Osteoblast (primary cell): ENCODE measurements at regions not wholly inside any gene's neighbourhood (a gene's known extent, or its start where the extent isn't known, plus 50 kb on each side); places are given as distances from the start of the nearest gene placed in this dataset.

Source experiments
- DNase-seq: peaks from one replicate; pipeline ENCODE4 v3.0.0; 2011; ENCODE audit warnings: low spot score, mixed read lengths; ENCODE audit not compliant: insufficient read length; ENCODE audit errors: missing footprints
- H2AFZ ChIP-seq: 2 replicates; pipeline ENCODE4 v1.6.0; 2011; ENCODE audit warnings: mild to moderate bottlenecking, low read length
- H3K27ac ChIP-seq: 2 replicates; pipeline ENCODE4 v1.5.1; 2011; ENCODE audit warnings: mild to moderate bottlenecking, low read depth, low read length, moderate library complexity
- H3K27me3 ChIP-seq: 2 replicates; pipeline ENCODE4 v1.6.0; 2012; ENCODE audit warnings: mild to moderate bottlenecking, control low read depth, inconsistent platforms, low read length, moderate library complexity; ENCODE audit not compliant: insufficient read depth
- H3K36me3 ChIP-seq: 2 replicates; pipeline ENCODE4 v1.5.1; 2011; ENCODE audit warnings: mild to moderate bottlenecking, low read length, control low read depth, moderate library complexity; ENCODE audit not compliant: insufficient read depth
- H3K4me1 ChIP-seq: 2 replicates; pipeline ENCODE4 v1.5.1; 2011; ENCODE audit warnings: mild to moderate bottlenecking, low read length, control low read depth, moderate library complexity; ENCODE audit not compliant: insufficient read depth
- H3K4me2 ChIP-seq: 2 replicates; pipeline ENCODE4 v1.6.0; 2011; ENCODE audit warnings: mild to moderate bottlenecking, low read length; ENCODE audit not compliant: insufficient read depth
- H3K4me3 ChIP-seq: fragments of 200-600 bp; sonication (generic); 3 replicates; pipeline ENCODE4 v1.5.1; 2012; ENCODE audit warnings: mild to moderate bottlenecking, low read length, inconsistent platforms; ENCODE audit not compliant: insufficient read depth
- H3K79me2 ChIP-seq: 2 replicates; pipeline ENCODE4 v1.6.0; 2012; ENCODE audit warnings: mild to moderate bottlenecking, low read length, control low read depth, inconsistent platforms; ENCODE audit not compliant: insufficient read depth
- H3K9me3 ChIP-seq: 2 replicates; pipeline ENCODE4 v1.5.1; 2011; ENCODE audit warnings: low read depth, low read length, control low read depth
- H4K20me1 ChIP-seq: 2 replicates; pipeline ENCODE4 v1.6.0; 2012; ENCODE audit warnings: mild to moderate bottlenecking, low read length, control low read depth; ENCODE audit not compliant: insufficient read depth
- TF ChIP-seq, protein P1 (sequence below): IDR thresholded peaks from 2 replicates; pipeline ENCODE4 v1.5.1; 2011; ENCODE audit warnings: mild to moderate bottlenecking, low read depth, low read length, moderate library complexity; ENCODE audit errors: extremely low read depth

DNA sequence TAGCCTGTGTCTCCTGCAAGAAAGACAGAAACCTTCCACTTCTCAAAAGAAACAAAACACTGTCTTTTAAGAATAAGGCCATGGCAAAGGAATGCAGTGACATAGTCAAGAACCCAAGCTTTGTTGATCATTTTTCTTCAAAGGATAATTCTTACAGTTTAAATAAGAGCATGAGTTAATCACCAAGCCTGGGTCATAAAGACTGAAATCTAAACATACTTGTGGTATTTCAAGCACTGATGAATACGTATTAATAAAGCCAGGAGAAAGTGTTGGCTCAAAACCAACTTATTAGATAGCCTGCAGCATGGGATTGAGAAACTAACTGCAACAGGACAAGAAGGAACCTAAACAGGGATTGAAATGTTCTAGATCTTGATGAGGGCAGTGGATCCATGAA is 143.3 kb upstream of the MTNR1B start:
- Histone ChIP-seq H3K27me3 (no peaks in the 10 kb centered on the region), H3K4me3 (no peak overlapping the region), H3K36me3 (no peaks in the 10 kb centered on the region), H3K4me2 (no peak overlapping the region), H2AFZ (no peak overlapping the region), H3K9me3 (no peaks in the 10 kb centered on the region), H3K79me2 (no peaks in the 10 kb centered on the region), H3K27ac (no peak overlapping the region), H3K4me1 (no peaks in the 10 kb centered on the region), H4K20me1 (no peaks in the 10 kb centered on the region)
- TF ChIP-seq, protein P1, sequence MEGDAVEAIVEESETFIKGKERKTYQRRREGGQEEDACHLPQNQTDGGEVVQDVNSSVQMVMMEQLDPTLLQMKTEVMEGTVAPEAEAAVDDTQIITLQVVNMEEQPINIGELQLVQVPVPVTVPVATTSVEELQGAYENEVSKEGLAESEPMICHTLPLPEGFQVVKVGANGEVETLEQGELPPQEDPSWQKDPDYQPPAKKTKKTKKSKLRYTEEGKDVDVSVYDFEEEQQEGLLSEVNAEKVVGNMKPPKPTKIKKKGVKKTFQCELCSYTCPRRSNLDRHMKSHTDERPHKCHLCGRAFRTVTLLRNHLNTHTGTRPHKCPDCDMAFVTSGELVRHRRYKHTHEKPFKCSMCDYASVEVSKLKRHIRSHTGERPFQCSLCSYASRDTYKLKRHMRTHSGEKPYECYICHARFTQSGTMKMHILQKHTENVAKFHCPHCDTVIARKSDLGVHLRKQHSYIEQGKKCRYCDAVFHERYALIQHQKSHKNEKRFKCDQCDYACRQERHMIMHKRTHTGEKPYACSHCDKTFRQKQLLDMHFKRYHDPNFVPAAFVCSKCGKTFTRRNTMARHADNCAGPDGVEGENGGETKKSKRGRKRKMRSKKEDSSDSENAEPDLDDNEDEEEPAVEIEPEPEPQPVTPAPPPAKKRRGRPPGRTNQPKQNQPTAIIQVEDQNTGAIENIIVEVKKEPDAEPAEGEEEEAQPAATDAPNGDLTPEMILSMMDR: no peak
- DNase-seq: no peak

DNA sequence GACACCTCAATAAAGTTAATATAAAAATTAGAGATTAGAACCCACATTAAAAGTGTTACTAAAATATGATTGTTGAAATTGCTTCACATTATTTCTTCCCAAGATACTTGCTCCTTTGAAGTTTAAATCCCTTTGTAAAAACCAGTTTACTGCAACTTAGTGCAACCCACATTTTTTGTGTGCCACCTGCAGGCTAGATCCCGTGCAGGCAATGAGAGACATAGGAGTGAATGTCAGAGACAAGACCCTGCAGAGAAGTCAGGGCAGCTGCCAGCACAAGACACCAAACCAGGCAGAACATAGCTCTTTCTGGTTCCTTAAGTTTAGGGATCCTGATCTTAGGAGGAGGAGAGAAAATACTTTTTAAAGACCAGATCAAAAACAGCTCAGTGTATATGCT is 142.8 kb upstream of the MTNR1B start:
- H3K27me3 ChIP-seq: no peaks in the 10 kb centered on the region
- H3K36me3 ChIP-seq: no peaks in the 10 kb centered on the region
- H3K4me2 ChIP-seq: no peak overlapping the region
- no peaks in the 10 kb centered on the region for H3K4me1 ChIP-seq
- TF ChIP-seq, protein P1: no peak
- H2AFZ ChIP-seq: no peak overlapping the region
- no peak overlapping the region for H3K4me3 ChIP-seq
- no peak overlapping the region for H3K27ac ChIP-seq
- H3K79me2 ChIP-seq: no peaks in the 10 kb centered on the region
- no peaks in the 10 kb centered on the region for H4K20me1 ChIP-seq
- no peak for DNase-seq
- H3K9me3 ChIP-seq: no peaks in the 10 kb centered on the region

DNA sequence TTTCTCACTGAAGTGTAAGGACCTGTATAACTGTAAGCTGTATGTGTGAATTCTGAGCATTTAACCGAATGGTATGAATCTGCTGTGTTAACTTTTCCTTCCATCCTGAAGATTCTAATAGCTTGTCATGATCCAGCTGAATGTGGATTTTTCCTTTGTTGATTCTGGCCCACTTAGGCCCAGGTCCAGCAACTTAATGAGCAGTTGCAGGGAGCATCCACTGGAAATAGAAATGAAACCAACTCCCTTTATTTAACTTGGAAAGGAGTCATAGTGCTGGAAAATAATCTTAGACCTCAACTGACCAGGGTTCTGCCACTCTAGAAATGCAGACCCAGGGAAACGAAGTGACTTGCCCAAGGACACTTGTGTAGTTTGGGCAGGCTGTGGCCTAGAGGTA is 142.3 kb upstream of the MTNR1B start:
- H3K4me3 ChIP-seq: no peak overlapping the region
- H2AFZ ChIP-seq: no peak overlapping the region
- no peaks in the 10 kb centered on the region for H3K9me3 ChIP-seq
- no peaks in the 10 kb centered on the region for H3K79me2 ChIP-seq
- H3K4me1 ChIP-seq: no peaks in the 10 kb centered on the region
- H3K36me3 ChIP-seq: no peaks in the 10 kb centered on the region
- H4K20me1 ChIP-seq: no peaks in the 10 kb centered on the region
- no peaks in the 10 kb centered on the region for H3K27me3 ChIP-seq
- TF ChIP-seq, protein P1: no peak
- DNase-seq: no peak
- no peak overlapping the region for H3K4me2 ChIP-seq
- H3K27ac ChIP-seq: no peak overlapping the region

DNA sequence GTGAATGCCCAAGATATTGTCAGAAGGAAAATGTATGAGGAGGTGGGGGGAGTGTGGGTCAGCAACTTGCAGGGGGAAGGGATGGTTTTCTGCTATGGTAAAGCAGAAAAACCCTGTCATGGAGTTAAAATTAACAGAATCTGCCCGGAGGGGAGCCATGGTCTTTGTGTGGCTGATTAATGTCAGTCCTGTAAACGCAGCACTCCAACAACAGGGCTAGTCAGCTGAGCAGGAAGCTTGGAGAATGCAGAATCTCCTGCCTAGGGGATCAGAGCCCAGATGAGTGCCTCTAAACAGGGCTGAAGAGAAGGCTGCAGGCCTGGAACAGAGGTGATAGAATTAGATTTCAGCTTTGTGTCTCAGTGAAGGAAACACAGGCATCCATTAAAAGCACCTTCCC is 140.9 kb upstream of the MTNR1B start:
- TF ChIP-seq, protein P1: no peak
- H3K36me3 ChIP-seq: no peaks in the 10 kb centered on the region
- H4K20me1 ChIP-seq: no peaks in the 10 kb centered on the region
- no peaks in the 10 kb centered on the region for H3K79me2 ChIP-seq
- DNase-seq: no peak
- no peak overlapping the region for H3K4me2 ChIP-seq
- H3K9me3 ChIP-seq: no peaks in the 10 kb centered on the region
- no peak overlapping the region for H3K4me3 ChIP-seq
- no peak overlapping the region for H2AFZ ChIP-seq
- H3K27me3 ChIP-seq: no peaks in the 10 kb centered on the region
- H3K4me1 ChIP-seq: no peaks in the 10 kb centered on the region
- H3K27ac ChIP-seq: no peak overlapping the region
